ENCODE measurements at regions not wholly inside any gene's neighbourhood (a gene's known extent, or its start where the extent isn't known, plus 50 kb on each side); places are given as distances from the start of the nearest gene placed in this dataset.

DNA sequence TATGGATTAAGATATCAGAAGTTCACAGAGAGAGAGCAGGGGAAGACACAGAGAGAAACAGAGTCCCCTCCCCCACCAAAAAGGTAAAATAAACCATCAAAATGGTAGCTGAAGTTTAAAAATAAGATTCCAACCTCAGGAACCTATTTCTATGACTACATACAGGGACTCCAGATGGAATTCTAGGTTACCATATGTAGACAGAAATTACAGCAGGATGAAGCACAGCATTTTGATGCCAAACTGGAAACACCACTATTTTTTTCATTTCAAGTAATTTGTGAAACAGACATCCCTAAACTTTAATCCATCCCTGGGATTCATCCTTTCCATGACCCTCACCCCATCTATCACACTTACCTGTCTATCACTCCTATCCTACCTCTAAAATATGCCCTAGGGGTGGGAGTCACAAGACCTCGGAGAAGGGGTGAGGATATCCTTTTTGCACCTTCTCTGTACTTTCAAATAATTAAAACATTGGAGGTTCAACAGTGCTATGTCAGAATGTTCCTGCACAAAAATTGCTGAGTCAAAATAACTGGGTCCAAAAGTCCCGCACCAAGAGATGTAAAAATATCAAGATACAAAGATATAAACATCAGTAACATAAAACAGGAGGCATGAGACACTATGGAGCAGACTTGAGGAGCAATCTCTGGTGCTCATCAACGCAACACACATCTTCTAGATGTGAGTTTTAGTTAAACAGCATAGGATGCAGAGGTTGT is 344.5 kb upstream of the RASGEF1B start:
- TF ChIP-seq CTCF (IDR thresholded peaks at IDR 0.05; ENCODE audit: control extremely low read depth in 1 of 3, insufficient read depth in 1 of 3, low read depth in 1 of 3, low read length in 3 of 3): no peak
- no peak for TF ChIP-seq TEAD4 (IDR thresholded peaks at IDR 0.05; ENCODE audit: low read depth, low read length)
- no peak for TF ChIP-seq SRF (IDR thresholded peaks at IDR 0.05; ENCODE audit: low read depth, low read length)
- TF ChIP-seq CTBP2 (IDR thresholded peaks at IDR 0.05; ENCODE audit: borderline replicate concordance, insufficient read depth, insufficient read length, low read length): no peak
- no peak for TF ChIP-seq ATF3 (IDR thresholded peaks at IDR 0.05; ENCODE audit: insufficient read depth, low read depth, low read length)
- TF ChIP-seq TAF1 (IDR thresholded peaks at IDR 0.05; ENCODE audit: low read depth, low read length): no peak
- no peak for TF ChIP-seq POLR2A (IDR thresholded peaks at IDR 0.05; ENCODE audit: control extremely low read depth in 1 of 2, low read depth in 2 of 2, low read length in 2 of 2)

All from H1 (cell line).